Non-pigmented ciliary epithelial cell (primary cell): ENCODE measurements at regions not wholly inside any gene's neighbourhood (a gene's known extent, or its start where the extent isn't known, plus 50 kb on each side); places are given as distances from the start of the nearest gene placed in this dataset.
"Not testable (repeated sequence)": the region's sequence is repeated elsewhere in the genome, so short reads cannot be mapped to it uniquely, and the experiment has no call there.

ENCODE experiments used
- DNase-seq: peaks from one replicate; pipeline ENCODE4 v3.0.0-alpha.2; 2010; ENCODE audit warnings: low read depth

DNA sequence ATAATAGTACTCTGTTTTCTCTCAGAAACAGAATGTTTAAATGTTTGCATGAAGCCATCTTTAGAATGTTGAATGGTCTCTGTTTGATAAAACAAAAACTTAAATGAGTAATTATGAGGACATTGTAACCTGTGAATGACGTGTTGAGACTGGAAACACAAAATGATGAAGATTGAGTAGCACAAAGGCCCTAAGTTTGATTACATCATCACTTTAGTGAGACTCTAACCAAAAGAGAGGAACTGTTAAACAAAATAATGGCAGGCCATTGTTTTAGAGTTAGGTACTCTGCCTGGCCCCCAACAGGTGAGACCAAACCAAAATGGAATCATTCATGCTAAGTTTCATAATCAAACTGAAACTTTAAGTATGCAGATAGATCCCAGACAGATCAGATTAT is 1561.7 kb upstream of the SLC39A10 start:
- no peak for DNase-seq

DNA sequence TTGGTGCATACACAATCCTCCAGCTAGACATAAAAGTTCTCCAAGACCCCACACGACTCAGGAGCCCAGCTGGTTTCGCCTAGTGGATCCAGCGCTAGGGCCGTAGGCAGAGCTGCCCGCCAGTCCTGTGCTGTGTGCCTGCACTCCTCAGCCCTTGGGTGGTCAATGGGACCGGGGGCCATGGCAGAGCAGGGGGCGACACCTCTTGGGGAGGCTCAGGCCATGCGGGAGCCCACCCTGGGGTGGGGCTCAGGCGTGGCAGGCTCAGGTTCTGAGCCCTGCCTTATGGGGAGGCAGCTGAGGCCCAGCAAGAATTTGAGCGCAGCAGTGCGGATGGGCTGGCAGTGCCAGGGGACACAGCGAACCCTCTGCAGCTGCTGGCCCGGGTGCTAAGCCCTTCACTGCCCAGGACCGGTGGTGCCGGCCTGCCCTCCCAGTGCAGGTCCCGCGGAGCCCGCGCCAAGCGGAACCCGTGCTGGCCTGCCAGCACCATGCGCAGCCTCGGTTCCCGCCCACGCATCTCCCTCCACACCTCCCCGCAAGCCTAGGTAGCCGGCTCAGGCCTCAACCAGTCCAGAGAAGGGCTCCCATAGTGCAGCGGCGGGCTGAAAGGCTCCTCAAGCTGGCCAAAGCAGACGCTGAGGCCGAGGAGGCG is 1566.6 kb upstream of the SLC39A10 start:
- DNase-seq = no peak

DNA sequence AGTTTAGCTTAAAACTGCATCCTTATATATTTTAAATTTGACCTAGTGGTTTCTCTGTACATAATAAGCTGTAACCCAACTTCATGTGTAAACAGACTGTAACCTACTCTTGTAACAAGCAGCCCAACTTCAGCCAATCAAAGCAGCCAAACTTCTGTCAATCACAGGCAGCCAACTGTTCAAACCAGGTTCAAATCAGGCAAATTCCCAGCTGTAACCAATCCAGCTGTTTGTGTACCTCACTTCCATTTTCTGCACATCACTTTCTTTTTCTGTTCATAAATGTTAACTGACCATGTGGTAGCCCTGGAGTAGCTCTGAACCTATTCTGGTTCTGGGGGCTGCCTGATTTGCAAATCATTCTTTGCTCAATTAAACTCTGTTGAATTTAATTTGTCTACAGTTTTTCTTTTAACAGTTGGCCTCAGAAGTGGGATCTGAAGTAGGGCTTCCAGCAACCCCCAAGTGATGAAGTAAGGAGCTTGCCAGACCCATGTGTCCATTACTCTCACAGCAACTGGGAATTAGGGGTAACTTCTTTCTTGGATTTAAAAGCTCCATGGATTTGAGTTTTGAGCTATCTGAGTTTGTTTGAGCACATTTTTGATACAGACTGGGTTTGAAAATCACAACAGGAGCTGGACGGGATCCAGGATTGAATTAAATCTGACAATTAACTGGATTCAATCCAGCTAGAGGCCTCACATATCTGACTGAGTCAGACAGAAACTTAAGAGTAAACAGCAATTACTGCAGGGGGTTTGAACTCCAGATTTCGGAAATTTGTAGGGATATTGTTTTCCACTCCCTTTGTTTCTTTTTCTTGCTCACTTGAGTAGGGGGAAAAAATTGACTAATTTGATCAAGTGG is 1569.7 kb upstream of the SLC39A10 start:
- DNase-seq = no peak

DNA sequence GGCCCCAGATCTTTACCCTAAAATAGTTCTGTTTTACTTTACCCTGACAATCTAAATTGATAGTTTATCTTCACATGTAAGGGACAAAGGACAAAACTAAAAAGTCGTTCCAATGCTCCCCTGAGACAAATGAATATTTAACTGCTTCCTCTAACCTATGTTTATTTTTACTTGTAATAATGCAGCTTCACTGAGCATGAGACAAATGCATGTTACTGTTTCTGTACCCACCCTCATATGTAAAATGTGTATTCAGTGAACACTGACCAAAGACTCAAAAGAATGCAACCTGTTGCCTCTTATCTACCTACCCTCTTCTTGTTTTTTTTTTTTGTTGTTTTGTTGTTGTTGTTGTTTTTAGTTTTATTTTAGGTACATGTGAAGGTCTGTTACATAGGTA is 1570.9 kb upstream of the SLC39A10 start:
- DNase-seq = no peak

DNA sequence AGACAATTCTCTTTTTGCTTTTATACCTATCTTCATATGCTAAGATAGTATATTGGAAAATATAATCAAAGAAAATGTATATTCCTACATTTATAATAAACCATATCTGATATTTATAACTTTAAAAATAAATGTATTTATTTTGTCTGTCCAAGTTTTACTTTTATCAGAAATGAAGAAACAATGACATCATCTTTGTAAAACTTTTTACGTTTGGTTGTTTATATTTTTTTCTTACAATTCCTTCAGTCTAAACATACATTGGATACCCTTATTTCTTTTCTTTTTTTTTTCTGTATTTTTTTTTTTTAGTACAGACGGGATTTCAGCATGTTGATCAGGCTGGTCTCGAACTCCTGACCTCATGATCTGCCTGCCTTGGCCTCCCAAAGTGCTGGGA is 1577.0 kb upstream of the SLC39A10 start:
- DNase-seq = no peak

DNA sequence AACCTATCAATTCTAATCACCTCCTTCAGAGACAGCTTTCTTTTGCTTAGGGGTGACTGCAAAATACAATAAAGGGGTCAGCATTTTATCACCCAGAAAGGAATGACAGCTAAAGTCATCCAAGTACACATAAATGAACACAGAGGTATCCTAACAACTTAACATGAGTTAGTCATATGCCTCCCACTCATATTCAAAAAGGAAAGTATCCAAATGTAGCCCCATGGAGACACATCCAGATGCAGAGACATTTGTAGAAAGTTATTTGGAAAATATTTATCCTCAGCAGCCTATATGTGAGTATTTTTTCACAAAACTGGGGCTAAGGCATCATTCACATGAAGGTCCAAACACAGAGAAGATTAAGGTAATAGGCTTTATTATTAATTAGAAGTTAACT is 1579.7 kb upstream of the SLC39A10 start:
- DNase-seq = no peak

DNA sequence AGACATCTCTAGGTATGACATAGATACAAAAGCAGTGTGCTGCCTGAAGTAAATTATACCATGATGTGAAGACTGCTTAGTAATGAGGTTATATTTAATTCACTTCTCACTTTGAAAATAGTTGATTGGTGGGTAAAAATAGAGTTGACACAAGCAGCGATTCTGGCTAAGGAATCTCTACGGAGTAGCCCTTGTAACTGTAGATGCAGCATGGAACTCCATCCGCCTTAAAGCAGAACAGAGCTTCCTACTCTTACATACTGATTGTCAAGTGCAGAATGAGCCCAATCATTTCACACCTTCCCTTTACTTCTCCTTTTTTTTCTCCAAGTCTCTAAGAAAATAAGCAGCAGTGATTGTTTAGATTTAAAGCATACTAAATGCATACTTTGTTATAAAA is 1594.6 kb upstream of the SLC39A10 start:
- DNase-seq = no peak

DNA sequence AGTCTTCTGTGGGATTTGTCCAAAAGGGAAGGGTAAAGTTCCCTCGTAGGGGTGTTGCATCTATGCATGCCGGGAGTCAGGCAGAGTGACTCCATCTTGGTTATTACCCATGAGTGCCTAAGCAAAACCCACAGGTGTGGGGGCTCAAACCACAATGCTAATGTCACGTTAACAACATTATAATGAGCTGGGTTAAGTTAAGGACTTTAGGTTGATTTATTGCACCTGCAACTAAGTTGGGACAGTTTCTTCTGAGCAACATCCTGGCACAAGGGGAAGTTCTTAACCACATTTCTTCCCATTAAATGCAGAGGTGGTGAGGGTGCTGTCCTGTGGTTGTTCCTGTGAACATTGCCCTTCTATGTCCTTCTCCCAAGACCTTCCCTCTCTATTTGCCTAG is 1596.8 kb upstream of the SLC39A10 start:
- DNase-seq = no peak

DNA sequence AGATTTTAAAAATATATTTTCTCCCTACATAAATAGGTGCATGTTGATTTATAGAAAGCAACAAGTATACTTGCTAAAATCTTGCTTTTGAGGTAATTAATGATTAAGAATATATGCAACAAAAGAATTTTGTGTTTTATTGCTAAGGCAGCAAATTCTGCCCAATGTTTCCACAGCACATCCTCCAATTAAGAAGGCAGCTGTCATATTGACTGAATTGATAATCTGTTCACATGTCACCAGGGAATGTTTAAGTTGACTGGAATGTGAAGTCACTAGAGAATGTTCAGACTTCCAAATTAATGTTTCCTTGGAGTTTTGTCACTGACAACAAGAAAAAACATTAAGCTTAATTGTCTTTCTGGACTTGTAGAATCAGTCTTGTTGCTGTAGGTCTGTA is 1602.7 kb upstream of the SLC39A10 start:
- DNase-seq = no peak

DNA sequence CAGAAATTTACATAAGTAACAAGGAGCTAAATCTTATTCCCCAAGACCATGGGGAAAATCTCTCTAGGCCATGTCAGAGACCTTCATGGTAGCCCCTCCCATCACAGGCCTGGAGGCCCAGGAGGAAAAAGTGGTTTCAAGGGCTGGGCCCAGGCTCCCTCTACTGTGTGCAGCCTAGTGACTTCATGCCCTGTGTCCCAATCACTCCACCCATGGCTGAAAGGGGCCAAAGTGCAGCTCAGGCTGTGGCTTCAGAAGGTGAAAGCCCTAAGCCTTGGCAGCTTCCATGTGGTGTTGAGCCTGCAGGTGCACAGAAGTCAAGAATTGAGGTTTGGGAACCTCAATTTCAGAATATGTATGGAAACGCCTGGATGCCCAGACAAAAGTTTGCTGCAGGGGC is 1612.7 kb upstream of the SLC39A10 start:
- no peak for DNase-seq

DNA sequence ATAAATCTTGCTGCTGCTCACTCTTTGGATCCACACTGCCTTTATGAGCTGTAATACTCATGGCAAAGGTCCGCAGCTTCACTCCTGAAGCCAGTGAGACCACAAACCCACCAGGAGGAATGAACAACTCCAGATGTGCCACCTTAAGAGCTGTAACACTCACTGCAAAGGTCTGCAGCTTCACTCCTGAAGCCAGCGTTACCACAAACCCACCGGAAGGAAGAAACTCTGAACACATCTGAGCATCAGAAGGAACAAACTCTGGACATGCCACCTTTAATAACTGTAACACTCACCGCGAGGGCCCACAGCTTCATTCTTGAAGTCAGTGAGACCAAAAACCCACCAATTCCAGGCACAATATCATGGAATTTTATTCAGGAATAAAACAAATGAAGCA is 1635.9 kb upstream of the SLC39A10 start:
- not testable (repeated sequence) for DNase-seq

DNA sequence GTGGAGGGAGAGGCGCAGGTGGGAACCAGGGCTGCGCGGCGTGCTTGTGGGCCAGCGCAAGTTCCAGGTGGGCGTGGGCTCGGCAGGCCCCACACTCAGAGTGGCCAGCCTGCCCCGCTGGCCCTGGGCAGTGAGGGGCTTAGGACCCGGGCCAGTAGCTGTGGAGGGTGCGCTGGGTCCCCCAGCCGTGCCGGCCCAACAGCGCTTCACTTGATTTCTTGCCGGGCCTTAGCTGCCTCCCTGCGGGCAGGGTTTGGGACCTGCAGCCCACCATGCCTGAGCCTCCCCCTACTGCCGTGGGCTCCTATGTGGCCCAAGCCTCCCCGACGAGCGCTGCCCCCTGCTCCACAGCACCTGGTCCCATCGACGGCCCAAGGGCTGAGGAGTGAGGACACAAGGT is 1636.9 kb upstream of the SLC39A10 start:
- DNase-seq = no peak

DNA sequence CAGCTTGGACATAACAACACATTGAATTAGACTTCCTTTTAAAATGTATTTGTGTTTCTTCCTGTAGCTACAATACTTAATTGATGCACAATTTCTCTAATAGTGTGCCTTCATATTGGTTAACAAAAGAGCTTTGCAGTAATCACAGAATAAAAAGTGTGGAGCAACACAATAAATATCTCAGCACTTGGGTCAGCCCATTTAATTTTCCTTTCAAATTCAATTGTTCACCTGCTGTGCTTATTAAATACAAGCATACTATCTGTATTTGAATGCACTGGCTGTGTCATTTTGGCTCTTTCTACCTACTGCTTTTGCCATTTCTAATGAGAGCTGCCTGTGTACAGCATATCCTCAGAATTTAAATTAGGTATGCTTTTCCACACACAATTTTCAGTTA is 1641.3 kb upstream of the SLC39A10 start:
- no peak for DNase-seq

DNA sequence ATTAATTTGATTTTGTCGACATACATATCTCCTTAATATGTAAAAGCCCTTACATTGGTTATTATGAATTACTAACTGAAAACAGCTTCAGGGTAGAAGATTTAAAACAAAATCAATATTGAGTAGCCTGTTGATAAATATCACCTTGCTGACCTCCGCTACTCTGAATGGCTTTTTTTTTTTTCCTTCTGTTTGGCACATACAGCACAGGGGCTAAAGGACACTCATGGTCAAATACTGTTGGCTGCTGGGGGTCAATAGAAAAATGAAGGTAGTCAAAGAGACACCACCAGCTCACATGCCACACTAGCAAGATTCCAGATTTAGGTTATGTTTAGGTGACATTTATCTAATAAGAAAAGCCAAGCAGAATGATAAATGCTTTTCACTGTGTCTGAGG is 1642.4 kb upstream of the SLC39A10 start:
- DNase-seq = no peak

DNA sequence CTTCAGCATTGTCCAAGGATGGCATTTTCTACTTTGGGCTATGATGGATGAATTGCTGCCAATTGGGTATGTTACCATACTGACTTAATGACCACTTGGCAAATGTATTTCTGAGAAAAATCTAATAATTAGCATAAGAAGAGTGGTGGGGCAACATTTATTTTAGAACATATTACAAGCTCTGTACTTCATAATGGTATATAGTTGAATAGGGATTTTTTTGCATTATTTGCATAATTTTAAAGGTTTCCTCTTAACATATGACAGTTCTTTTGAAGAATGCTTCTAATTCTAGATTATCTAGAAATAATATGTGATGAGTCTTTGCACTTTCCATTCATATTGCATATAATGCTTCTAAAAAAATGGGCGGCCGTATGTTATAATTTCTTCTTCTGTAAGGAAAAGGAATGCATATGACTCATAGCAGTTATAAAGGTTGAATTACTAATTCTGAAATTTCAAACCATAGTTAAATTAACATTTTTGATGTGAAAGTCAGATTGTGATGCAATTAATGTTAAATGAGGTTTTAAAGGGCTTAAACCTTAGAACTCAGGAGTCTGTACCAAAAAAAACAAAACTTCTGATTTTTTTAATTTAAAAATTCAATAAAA is 1652.3 kb upstream of the SLC39A10 start:
- no peak for DNase-seq

DNA sequence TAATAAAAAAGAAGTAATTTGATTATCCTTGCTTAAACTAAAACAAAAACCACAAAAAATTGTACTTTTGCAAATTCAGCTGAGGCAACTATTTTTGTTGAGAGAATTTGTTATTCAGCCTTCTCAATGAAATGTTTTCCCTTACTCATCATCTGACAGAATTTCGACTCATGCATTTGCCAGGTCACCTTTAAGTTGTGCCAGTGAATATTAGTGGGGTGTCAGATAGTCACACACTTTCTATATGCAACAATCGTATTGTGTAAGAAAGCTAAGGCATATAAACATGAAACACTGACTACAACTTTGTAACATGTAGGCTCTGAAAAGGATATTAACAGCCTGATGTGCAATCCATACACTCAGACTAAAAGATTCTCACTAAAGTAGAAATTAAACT is 1653.1 kb upstream of the SLC39A10 start:
- no peak for DNase-seq

DNA sequence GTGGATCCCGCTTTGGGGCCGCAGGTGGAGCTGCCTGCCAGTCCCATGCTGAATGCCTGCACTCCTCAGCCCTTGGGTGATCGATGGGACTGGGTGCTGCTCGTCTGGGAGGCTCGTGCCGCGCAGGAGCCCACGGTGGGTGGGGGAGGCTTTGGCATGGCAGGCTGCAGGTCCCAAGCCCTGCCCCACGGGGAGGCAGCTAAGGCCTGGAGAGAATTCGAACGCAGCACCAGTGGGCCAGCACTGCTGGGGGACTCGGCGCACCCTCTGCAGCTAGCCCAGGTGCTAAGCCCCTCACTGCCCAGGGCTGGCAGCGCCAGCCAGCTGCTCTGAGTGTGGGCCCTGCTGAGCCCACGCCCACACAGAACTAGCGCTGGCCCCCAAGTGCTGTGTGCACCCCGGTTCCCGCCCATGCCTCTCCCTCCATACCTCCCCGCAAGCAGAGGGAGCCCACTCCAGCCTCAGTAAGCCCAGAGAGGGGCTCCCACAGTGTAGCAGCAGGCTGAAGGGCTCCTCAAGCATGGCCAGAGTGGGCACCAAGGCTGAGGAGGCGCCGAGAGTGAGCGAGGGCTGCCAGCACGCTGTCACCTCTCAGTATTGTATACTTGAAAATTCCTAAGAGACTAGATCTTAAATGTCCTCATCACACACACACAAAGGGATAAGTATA is 1654.2 kb upstream of the SLC39A10 start:
- DNase-seq = no peak

DNA sequence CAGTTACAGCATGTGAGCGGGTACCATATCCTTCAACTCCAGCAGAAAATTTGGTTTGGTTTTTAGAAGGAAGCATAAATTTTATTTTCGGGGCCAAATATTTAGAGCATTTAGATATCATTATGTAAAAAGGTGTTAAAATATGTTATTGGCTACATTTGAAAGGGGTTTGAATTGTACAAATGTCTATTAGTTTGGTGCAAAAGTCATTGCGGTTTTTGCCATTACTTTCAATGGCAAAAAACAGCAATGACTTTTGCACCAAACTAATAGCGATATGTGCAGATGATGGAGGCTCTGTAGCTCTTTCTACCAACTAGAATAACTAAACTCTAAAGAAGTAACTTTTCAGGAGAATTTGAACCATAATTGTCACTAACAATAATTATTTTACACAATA is 1666.2 kb upstream of the SLC39A10 start:
- no peak for DNase-seq

DNA sequence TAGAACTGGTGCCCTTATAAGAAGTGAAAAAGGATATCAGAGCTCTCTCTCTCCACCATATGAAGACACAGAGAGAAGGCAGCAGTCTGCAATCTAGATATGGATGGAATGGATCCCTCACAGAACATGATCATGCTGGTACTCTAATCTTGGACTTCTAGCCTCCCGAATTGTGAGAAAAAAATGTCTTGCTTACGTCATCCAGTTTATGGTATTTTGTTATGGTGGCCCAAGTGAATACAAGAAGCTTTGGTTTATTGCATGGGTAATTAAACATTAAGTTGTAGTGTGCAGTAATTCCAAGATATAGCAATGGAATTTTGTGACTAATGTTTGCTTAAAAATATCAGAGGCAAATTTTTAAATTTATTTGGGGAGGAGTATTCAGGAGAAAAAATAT is 1667.4 kb upstream of the SLC39A10 start:
- no peak for DNase-seq

DNA sequence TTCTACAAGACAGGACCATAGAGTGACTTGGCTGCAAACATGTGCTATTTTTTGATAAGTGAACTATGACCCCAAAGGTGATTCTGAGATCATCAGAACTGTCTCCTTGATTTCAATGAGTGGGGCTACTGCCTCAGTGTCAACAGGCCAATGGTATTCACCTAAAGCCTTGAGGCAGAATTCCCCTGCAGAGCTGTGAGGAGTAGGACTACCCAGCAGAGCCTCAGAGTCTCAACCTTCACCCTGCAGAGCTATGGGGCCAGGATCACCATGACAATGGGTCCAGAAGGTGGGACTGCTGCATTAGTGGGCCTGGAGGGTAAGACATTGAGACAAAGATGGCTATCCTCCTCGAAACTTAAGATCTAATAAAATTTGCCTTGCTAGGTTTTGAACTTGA is 1668.2 kb upstream of the SLC39A10 start:
- DNase-seq = no peak

DNA sequence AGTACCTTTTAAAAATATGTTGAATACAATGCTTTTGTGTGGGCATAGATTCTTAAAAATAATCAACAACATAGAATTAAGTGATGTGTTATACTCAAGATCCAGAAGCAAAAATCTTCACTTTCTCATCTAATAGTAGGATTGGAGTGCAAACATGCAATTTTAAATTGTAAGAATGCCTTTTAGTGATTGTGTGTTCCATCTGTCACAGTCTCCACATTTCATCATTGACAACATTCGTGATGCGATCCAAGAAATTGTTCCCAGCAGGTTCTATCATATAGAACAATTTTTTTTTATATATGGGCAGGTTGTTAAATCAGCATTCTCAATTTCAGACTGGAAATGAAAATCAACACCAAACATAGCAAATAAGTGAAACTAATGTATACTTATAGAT is 1671.8 kb upstream of the SLC39A10 start:
- DNase-seq = no peak

DNA sequence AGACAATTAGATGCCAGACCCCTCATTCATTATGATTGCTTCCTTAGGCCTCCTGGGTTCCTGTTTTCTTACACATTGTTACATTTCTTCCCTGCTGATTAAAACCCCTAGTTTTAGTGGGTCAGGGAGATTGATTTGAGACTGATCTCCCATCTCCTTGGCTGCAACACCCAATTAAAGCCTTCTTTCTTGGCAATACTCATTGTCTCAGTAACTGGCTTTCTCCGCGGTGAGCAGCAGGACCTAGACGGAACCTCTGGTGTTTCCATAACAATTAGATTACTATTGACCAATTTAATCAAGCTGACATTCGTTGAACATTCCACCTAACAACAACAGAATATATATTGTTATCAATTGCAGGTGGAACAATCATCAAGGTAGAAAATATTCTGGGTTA is 1676.4 kb upstream of the SLC39A10 start:
- no peak for DNase-seq

DNA sequence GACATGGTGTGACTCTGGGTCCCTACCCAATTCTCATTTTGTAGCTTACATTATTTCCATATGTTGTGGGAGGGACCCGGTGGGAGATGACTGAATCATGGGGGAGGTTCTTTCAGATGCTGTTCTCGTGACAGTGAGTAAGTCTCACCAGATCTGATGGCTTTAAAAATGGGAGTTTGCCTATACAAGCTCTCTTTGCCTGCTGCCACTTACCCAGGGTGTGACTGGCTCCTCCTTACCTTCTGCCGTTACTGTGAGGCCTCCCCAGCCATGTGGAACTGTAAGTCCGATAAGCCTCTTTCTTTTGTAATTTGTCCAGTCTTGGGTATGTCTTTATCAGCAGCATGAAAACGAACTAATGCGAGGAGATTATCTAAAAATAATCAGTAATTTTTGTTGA is 1683.2 kb upstream of the SLC39A10 start:
- DNase-seq = no peak
